Fibroblast of skin of left biceps (primary cell): ENCODE measurements at regions not wholly inside any gene's neighbourhood (a gene's known extent, or its start where the extent isn't known, plus 50 kb on each side); places are given as distances from the start of the nearest gene placed in this dataset.
"Not testable (repeated sequence)": the region's sequence is repeated elsewhere in the genome, so short reads cannot be mapped to it uniquely, and the experiment has no call there.

ENCODE experiments used
- DNase-seq, 2 experiments: peaks; one replicate each; pipeline ENCODE4 v3.0.0-alpha.2; 2013; ENCODE audit warnings: low read depth in 2 of 2

DNA sequence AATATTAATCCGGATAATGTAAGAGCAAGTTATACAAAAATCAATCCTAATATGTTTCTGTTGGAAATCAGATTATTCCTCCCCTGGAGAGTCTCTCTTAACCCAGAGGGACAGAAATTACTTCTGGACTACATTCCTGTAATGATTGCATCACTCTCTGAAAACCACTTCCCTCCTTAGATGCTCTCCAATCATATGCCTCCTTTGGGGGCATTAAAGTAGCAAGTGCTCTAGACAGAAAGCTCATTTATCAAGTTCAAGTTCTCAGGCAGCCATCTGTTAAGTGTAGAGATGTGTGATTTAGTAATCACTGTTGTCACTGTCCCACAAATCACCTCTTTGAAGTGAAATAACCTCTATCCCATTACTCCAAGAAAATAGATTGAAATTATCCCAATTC is 247.1 kb downstream of the SLCO4C1 start:
- no peak for DNase-seq

- DNase-seq: not testable (repeated sequence)
Measured at GRCh38 chr5:102047073-102047472, 249.0 kb downstream of the SLCO4C1 start.

DNA sequence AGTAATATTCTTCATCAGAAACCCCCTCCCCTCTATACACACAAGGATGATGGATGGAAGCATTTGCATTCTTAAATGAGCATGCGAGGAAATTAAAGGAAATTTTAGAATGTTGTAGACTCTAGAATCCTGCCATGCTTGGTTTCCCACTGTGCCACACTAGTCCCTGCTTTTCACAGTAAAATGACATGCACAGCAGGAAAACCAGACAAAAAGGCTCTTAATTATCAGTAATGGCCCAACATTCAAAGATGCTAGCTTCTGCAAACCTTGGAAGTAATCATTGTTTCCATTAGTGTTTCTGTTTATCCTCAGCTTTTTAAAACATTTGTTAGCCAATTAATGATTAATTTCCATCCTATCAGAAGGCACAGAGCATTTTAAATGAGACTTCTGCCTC is 255.8 kb downstream of the SLCO4C1 start:
- no peak for DNase-seq

GRCh38 chr5:102036927-102037326 is 259.2 kb downstream of the SLCO4C1 start:
- no peak for DNase-seq

DNA sequence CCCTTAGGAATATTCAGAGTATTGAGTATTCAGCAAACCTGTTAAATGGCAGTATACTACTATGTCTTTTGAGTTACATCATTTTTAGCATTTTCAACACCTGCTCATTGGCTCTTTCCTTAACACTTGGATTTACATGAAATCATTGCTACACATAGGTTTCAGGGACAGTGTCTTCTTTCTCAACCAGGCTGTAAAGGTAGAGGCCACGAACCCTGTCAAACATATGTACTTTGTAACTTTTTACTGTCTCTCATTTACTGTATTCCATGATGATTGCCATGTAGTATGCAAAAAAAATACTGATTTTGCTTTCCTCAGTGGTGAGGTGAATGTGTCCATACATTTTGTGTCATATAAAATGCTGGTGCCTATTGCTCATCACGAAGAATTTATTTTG is 264.4 kb downstream of the SLCO4C1 start:
- no peak for DNase-seq

- DNase-seq: no peak
Measured at GRCh38 chr5:102018690-102019089, 277.4 kb downstream of the SLCO4C1 start.

GRCh38 chr5:102018279-102018678 is 277.8 kb downstream of the SLCO4C1 start:
- DNase-seq: no peak

DNA sequence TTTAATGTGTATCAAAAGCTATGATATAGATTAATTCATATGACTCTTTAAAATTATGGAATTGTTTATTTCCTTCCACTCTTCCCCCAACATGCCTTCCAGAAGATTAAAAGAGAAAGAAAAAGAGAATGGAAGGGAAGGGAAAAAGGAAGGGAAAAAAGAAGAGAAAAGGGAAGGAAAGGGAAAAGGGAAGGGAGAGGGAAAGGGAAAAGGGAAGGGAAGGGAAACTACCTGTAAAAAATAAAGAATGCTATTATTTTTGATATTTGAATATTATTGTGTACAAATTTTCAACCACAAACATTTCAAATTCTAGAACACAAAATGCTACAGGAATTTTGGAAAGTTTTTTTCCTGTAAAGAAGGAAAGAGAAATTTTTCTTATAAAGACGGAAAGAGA is 281.7 kb downstream of the SLCO4C1 start:
- no peak for DNase-seq

DNA sequence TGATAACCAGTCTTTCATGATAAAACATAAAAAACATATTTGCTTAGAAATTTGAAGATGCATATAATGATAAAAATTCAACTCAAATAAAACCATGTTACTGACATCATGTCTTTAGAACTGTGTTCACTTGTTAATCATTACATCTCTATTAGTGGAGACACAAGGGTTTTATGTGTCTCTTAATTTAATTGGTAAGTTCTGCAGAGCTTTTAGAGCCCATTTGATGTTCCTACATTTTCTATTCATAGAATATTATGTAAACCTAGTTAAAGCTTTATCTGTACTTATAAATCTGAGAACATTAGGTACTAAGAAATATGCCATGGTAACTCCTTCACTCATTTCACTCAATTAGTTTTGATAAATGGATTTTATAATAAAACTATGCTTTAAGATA is 285.4 kb downstream of the SLCO4C1 start:
- no peak for DNase-seq

- DNase-seq: no peak
Measured at GRCh38 chr5:101997235-101997634, 298.8 kb downstream of the SLCO4C1 start.

- DNase-seq: no peak
Measured at GRCh38 chr5:101995585-101995984, 300.5 kb downstream of the SLCO4C1 start.

- DNase-seq: no peak
Measured at GRCh38 chr5:101991486-101991885, 304.6 kb downstream of the SLCO4C1 start.

DNA sequence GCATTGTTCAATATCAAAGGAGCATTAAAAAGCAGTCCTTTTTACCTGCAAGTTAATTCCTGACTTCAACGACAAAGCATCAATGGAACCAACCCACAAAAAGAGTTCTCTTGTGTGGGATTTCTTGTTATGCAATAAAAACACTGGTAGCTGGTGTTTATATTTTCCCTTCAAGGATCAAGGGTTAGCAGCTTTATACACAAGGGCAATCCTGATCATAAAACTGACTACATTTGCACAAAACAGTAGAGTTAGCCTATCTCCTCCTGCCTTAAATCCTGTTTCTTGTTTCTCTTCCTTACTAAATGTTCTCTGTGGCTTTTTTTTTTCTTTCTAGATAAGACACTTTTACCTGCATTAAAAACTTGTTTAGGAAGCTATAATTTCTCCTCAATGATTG is 306.4 kb downstream of the SLCO4C1 start:
- no peak for DNase-seq

- DNase-seq: peak; percentile 0 to 5
Measured at GRCh38 chr5:101977729-101978345, 318.2 kb downstream of the SLCO4C1 start.

DNA sequence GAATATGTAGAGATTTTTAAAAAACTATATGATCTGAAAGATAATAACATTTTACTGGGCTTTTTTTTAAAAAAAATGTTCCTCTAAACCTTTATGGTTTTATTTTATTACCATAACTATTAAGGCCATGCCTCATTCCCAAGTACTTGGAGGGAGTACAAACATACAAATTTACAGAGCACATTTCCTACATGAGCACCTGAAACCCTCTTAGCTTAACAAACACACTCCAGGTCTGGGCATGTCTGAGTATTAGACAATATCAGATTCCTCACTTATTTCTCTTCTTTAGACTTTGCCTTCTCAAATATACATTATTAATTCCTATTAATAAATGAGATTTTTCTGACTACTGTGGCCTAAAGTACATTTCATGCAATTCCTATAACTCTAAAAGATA is 319.2 kb downstream of the SLCO4C1 start:
- no peak for DNase-seq

DNA sequence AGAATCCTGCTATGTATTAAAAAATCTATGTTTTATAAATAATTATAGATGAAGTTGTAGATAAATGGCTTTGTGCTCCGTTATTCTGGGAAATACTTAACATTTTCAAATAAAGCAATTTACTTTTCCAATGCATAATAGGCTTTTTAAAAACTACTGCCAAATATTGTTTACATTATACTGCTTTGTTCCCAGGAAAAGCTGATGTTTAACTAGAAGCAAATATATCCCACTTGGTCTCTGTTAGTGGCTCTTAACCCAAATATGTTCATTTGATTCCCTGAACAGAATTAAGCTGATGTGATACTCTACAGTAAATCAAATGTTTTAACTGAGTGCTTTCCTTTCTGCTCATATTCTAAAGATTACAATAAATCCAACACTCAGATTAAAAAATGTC is 326.3 kb downstream of the SLCO4C1 start:
- DNase-seq: no peak

DNA sequence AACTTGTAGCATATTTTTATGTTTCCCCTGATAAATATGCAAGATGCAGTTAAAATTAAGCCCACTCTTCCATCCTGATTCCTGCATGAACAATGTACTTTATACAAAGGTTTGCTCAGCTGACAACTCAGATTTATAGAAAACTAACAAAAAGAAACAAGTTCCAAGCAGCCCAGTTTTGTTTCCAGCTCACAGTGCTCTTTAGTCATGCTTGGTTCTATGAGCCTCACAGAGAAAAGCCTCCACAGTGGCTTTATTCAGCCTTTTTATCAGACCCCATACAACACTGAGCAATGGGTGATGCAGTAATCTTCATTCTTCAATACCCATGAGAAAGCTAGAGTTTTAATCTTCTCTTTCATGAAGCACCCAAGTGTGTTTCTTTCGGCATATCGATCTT is 329.6 kb downstream of the SLCO4C1 start:
- no peak for DNase-seq

DNA sequence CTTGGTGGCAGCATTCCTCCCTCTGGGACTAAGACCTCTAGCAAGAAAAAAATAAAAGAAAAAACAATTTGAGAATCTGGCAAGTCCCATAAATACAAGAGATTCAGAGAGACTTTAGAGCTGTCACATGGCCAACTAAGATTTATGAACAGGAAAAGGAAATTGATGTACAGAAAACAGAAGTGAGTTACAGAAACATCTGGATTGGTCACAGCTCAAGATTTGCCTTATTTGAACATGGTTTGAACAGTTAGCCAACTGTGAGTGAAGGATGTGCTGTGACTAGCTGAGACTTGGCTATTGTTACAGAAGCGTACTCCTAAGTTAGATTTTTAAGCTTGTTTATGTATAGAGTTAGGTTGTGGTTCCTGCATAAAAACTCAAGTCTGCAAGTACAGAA is 340.2 kb downstream of the SLCO4C1 start:
- DNase-seq: no peak

- DNase-seq: no peak
Measured at GRCh38 chr5:101950019-101950418, 346.1 kb downstream of the SLCO4C1 start.

DNA sequence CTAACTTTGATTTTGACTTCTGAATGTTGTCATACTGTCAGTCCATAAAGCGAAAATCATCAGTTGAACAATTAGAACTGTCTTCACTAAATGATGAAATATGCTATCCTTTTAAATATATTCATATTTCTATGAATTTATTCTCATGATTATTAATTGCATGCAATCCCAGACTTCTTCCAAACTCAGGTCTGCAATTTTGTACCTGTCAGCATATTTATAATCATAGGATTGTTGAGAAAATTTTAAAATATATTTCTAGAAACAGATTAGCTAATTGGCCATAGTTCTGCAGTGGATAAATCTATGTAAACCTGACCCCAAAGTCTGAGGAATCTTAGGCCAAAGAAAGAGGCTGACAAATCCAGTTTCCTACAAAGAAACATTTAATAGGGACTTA is 347.5 kb downstream of the SLCO4C1 start:
- DNase-seq: no peak

DNA sequence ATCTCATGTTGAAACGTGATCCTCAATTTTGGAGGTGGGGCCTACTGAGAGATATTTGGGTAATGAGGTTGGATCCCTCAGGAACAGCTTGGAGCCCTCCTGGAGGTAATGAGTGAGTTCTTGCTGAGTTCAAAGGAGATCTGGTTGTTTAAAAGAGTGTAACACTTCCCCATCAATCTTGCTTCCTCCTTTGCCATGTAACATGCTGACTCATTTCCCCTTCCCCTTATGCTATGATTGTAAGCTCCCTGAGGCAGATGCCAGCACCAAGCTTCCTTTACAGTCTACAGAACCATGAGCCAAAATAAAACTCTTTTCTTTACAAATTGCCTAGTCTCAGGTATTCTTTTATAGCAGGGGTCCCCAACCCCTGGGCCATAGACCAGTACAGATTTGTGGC is 352.3 kb downstream of the SLCO4C1 start:
- DNase-seq: no peak

DNA sequence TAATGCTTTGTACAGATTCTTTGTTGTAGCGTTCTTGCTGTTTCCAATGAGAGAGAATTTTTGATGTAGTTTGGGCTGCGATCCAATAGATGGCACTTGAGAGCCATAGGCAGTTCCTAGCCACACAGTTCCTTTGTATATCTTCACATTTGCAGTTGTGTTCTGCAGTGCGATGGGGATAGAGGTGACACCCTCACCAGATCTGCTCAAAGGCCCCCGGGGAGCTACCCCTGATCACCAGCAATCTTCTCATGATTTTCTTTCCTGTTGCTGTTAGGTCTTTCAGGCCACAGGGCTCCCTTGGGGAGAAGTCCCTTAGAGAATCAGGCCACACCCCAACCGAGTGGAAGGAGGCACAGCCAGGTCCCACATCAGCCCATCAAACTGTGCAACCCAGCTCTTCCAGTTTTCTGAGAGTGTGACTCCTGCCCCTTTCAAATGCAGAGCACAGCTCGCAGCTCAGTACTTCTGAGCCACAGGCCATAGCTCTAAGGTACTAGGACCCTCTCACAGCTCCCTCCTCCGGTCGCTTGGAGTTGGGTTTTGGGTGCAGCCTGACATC is 353.7 kb downstream of the SLCO4C1 start:
- no peak for DNase-seq

DNA sequence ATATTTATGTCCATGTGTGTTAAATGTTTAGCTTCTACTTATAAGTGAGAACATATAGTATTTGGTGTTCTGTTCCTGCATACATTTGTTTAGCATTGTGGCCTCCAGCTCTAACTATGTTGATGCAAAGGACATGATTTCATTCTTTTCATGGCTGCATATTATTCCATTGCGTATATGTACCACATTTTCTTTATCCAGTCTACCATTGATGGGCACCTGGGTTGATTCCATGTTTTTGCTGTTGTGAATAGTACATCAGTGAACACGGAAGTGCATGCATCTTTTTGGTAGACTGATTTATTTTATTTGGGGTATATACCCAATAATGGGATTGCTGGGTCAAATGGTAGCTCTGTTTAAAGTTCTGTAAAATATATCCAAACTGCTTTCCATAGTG is 359.0 kb downstream of the SLCO4C1 start:
- no peak for DNase-seq

DNA sequence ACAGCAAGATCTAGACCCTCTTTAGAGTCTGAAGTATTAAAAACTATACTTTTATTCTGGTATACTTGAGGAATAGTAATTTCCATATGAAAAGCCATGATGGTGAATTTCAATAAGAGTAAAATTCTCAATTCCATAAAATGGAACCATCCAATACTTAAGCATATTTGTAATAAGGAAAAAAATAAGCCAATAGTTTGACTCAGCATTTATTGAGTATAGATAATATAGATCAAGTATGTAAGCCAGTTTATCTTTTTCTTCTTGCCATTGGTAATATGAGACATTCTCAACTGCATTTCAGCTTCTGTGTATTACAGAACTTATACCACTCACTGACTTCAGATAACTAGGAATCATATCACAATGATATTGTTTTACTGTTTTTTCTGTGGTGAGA is 361.0 kb downstream of the SLCO4C1 start:
- no peak for DNase-seq
